H1 (cell line): ENCODE measurements at regions not wholly inside any gene's neighbourhood (a gene's known extent, or its start where the extent isn't known, plus 50 kb on each side); places are given as distances from the start of the nearest gene placed in this dataset.

Source experiments
- BACH1 ChIP-seq: IDR thresholded peaks from 2 replicates; pipeline ENCODE4 v1.6.1; 2012; ENCODE audit warnings: low read length, improper control_type of control experiment
- BRCA1 ChIP-seq: IDR thresholded peaks from 2 replicates; pipeline ENCODE4 v1.6.1; 2012; ENCODE audit warnings: low read depth, low read length, improper control_type of control experiment
- HDAC6 ChIP-seq: IDR thresholded peaks from one replicate; pipeline ENCODE4 v1.7.1; 2012; ENCODE audit warnings: low read depth, mild to moderate bottlenecking, inconsistent platforms, low read length, moderate library complexity
- YY1 ChIP-seq: IDR thresholded peaks from 2 replicates; pipeline ENCODE4 v1.6.1; 2011; ENCODE audit warnings: low read depth, mild to moderate bottlenecking, low read length

GRCh38 chr1:83716641-83717040 lies 282.3 kb downstream of the TTLL7 start (continued):
- no peak for TF ChIP-seq BACH1
- TF ChIP-seq YY1: no peak
- no peak for TF ChIP-seq BRCA1
- TF ChIP-seq HDAC6: no peak
